Common myeloid progenitor, CD34-positive (primary cell): ENCODE measurements at regions not wholly inside any gene's neighbourhood (a gene's known extent, or its start where the extent isn't known, plus 50 kb on each side); places are given as distances from the start of the nearest gene placed in this dataset.

Experiments
- CTCF ChIA-PET: fragments of 350-600 bp; sonication (Branson Sonifier 250); formaldehyde crosslinking; loops from one replicate; lab custom pipeline; 2021; ENCODE audit warnings: antibody characterized with exemption; lab: Charles Lee
- POLR2A ChIA-PET: fragments of 350-600 bp; sonication (Branson Sonifier 250); formaldehyde crosslinking; loops from one replicate; lab custom pipeline; 2021; ENCODE audit warnings: antibody characterized with exemption; lab: Charles Lee
- DNase-seq, 3 donors: peaks; one replicate each; pipeline versions ENCODE4 v3.0.0 to v3.0.0-alpha.2; 2013
- H3K27ac ChIP-seq, 2 experiments: 1 replicate in 1 of 2; 2 replicates in 1 of 2; pipeline ENCODE4 v1.7.0; 2013; ENCODE audit warnings: inconsistent platforms in 2 of 2, low read length in 2 of 2, mild to moderate bottlenecking in 2 of 2, low read depth in 1 of 2, moderate library complexity in 1 of 2; ENCODE audit not compliant: severe bottlenecking in 2 of 2, insufficient read depth in 1 of 2, poor library complexity in 1 of 2
- H3K27me3 ChIP-seq, 5 experiments: replicated peaks in 2 of 5; 1 replicate in 3 of 5; 2 replicates in 2 of 5; pipeline versions ENCODE4 v1.6.1 to v1.7.0; 2013; ENCODE audit warnings: low read length in 4 of 5, mild to moderate bottlenecking in 2 of 5, moderate library complexity in 2 of 5, inconsistent platforms in 1 of 5; ENCODE audit not compliant: insufficient read depth in 5 of 5, control insufficient read depth in 4 of 5
- H3K36me3 ChIP-seq, 4 experiments: 1 replicate in 2 of 4; 2 replicates in 2 of 4; pipeline versions ENCODE4 v1.6.1 to v1.7.0; 2013; ENCODE audit warnings: low read length in 3 of 4, control low read depth in 1 of 4, mild to moderate bottlenecking in 1 of 4; ENCODE audit not compliant: control insufficient read depth in 4 of 4, insufficient read depth in 4 of 4
- H3K4me1 ChIP-seq, 4 experiments: 1 replicate in 3 of 4; 2 replicates in 1 of 4; pipeline versions ENCODE4 v1.6.1 to v1.7.1; 2013; ENCODE audit warnings: low read length in 3 of 4, mild to moderate bottlenecking in 3 of 4, control low read depth in 1 of 4, inconsistent platforms in 1 of 4, moderate library complexity in 1 of 4; ENCODE audit not compliant: control insufficient read depth in 4 of 4, insufficient read depth in 4 of 4; ENCODE audit errors: control extremely low read depth in 1 of 4
- H3K4me3 ChIP-seq, 7 experiments: 1 replicate in 4 of 7; 2 replicates in 3 of 7; pipeline versions ENCODE4 v1.5.1 to v1.7.0; 2013; ENCODE audit warnings: mild to moderate bottlenecking in 7 of 7, low read length in 6 of 7, moderate library complexity in 6 of 7, inconsistent platforms in 2 of 7, low read depth in 2 of 7, control low read depth in 1 of 7; ENCODE audit not compliant: insufficient read depth in 4 of 7, control insufficient read depth in 1 of 7; ENCODE audit errors: extremely low read depth in 1 of 7
- H3K9me3 ChIP-seq, 5 experiments: 1 replicate in 4 of 5; 2 replicates in 1 of 5; pipeline versions ENCODE4 v1.6.1 to v1.7.1; 2013; ENCODE audit warnings: low read length in 4 of 5, mild to moderate bottlenecking in 2 of 5, inconsistent platforms in 1 of 5, low read depth in 1 of 5, moderate library complexity in 1 of 5; ENCODE audit not compliant: control insufficient read depth in 4 of 5, insufficient read depth in 2 of 5; ENCODE audit errors: control extremely low read depth in 1 of 5
- WGBS: methylation state at CpG from one replicate; pipeline ENCODE4 v1.1.5; 2013; ENCODE audit not compliant: insufficient coverage; 5-methylcytosine and 5-hydroxymethylcytosine counted together

- POLR2A ChIA-PET: no interaction called here
- 74% methylated on average over 2 of the region's 5 CpGs for WGBS
- H3K9me3 ChIP-seq: peaks cover 0 to 19% (median 5%) of the 10 kb centered on the region in 5 experiments
- CTCF ChIA-PET: interaction anchor here (1.8 kb wide), 1 partner anchor 9 kb away, joined by 5 read pairs; no protein-coding TSS in a partner anchor
- H3K27me3 ChIP-seq: peaks cover 3 to 68% (median 23%) of the 10 kb centered on the region in 5 experiments
- H3K36me3 ChIP-seq: no peaks in the 10 kb centered on the region
- no peak for DNase-seq
- peaks cover 0 to 2% (median 0%) of the 10 kb centered on the region in 4 experiments for H3K4me1 ChIP-seq
- no peak overlapping the region for H3K27ac ChIP-seq
- no peak overlapping the region for H3K4me3 ChIP-seq
These were observed 73.0 kb upstream of the IRX3 start for GRCh38 chr16:54359555-54359954.

GRCh38 chr16:54359081-54359480 is 72.5 kb upstream of the IRX3 start:
- H3K27ac ChIP-seq: no peak overlapping the region
- WGBS: 86% methylated on average over 6 of the region's 9 CpGs
- CTCF ChIA-PET: interaction anchor here (1.8 kb wide), 1 partner anchor 9 kb away, joined by 5 read pairs; no protein-coding TSS in a partner anchor

GRCh38 chr16:54356391-54356790 is 69.8 kb upstream of the IRX3 start:
- ChIA-PET CTCF (interaction anchor here (1.2 kb wide), 1 partner anchor 11 kb away, joined by 3 read pairs; no protein-coding TSS in a partner anchor), POLR2A (no interaction called here)
- WGBS: no CpG with 5 or more reads among the region's 1 CpG
- Histone ChIP-seq H3K4me3 (no peak overlapping the region), H3K9me3 (peaks cover 0 to 37% (median 5%) of the 10 kb centered on the region in 5 experiments), H3K27ac (no peak overlapping the region), H3K27me3 (peaks cover 3 to 44% (median 14%) of the 10 kb centered on the region in 5 experiments), H3K4me1 (peaks cover 0 to 2% (median 0%) of the 10 kb centered on the region in 4 experiments), H3K36me3 (no peaks in the 10 kb centered on the region)
- no peak for DNase-seq

More at GRCh38 chr16:54359081-54359480, 72.5 kb upstream of the IRX3 start:
- Histone ChIP-seq H3K9me3 (peaks cover 0 to 24% (median 5%) of the 10 kb centered on the region in 5 experiments), H3K36me3 (no peaks in the 10 kb centered on the region), H3K27me3 (peaks cover 3 to 68% (median 23%) of the 10 kb centered on the region in 5 experiments), H3K4me1 (peaks cover 0 to 2% (median 0%) of the 10 kb centered on the region in 4 experiments), H3K4me3 (no peak overlapping the region)
- DNase-seq: no peak
- POLR2A ChIA-PET: no interaction called here

GRCh38 chr16:54355251-54355650 is 68.7 kb upstream of the IRX3 start:
- WGBS: 75% methylated on average over 1 of the region's 1 CpG
- CTCF ChIA-PET: interaction anchor here (1.2 kb wide), 1 partner anchor 13 kb away, joined by 3 read pairs; no protein-coding TSS in a partner anchor
- Histone ChIP-seq H3K27ac (no peak overlapping the region), H3K4me3 (no peak overlapping the region), H3K9me3 (peaks cover 0 to 39% (median 5%) of the 10 kb centered on the region in 5 experiments), H3K27me3 (peaks cover 0 to 37% (median 5%) of the 10 kb centered on the region in 5 experiments), H3K36me3 (no peaks in the 10 kb centered on the region), H3K4me1 (peaks cover 0 to under 1% (median 0%) of the 10 kb centered on the region in 4 experiments)
- POLR2A ChIA-PET: no interaction called here
- DNase-seq: peak in 2 of 3 donors; percentile 37 to 62

- CTCF ChIA-PET: no interaction called here
- H3K4me1 ChIP-seq: no peaks in the 10 kb centered on the region
- peaks cover 0 to 43% (median 5%) of the 10 kb centered on the region in 5 experiments for H3K9me3 ChIP-seq
- H3K27me3 ChIP-seq: peaks cover 0 to 24% (median 2%) of the 10 kb centered on the region in 5 experiments
- H3K4me3 ChIP-seq: no peak overlapping the region
- DNase-seq: no peak
- no peak overlapping the region for H3K27ac ChIP-seq
- H3K36me3 ChIP-seq: no peaks in the 10 kb centered on the region
- POLR2A ChIA-PET: no interaction called here
- WGBS: no CpG with 5 or more reads among the region's 3 CpGs
These were observed 66.5 kb upstream of the IRX3 start for GRCh38 chr16:54353097-54353496.

GRCh38 chr16:54351171-54351570 is 64.6 kb upstream of the IRX3 start:
- H3K27me3 ChIP-seq: peaks cover 0 to 15% (median 2%) of the 10 kb centered on the region in 5 experiments
- ChIA-PET POLR2A (no interaction called here), CTCF (interaction anchor here (1.4 kb wide), 1 partner anchor 9 kb away, joined by 5 read pairs; no protein-coding TSS in a partner anchor)
- H3K4me1 ChIP-seq: no peaks in the 10 kb centered on the region
- H3K27ac ChIP-seq: no peak overlapping the region
- DNase-seq: no peak
- WGBS: 100% methylated on average over 1 of the region's 5 CpGs
- H3K9me3 ChIP-seq: peaks cover 0 to 41% (median 5%) of the 10 kb centered on the region in 5 experiments
- no peaks in the 10 kb centered on the region for H3K36me3 ChIP-seq
- no peak overlapping the region for H3K4me3 ChIP-seq

- peaks cover 0 to 10% (median 0%) of the 10 kb centered on the region in 5 experiments for H3K9me3 ChIP-seq
- H3K27ac ChIP-seq: no peak overlapping the region
- ChIA-PET CTCF (no interaction called here), POLR2A (no interaction called here)
- 100% methylated on average over 1 of the region's 1 CpG for WGBS
- no peak overlapping the region for H3K4me3 ChIP-seq
- H3K36me3 ChIP-seq: no peaks in the 10 kb centered on the region
- peaks cover 0 to 17% (median 7%) of the 10 kb centered on the region in 5 experiments for H3K27me3 ChIP-seq
- no peaks in the 10 kb centered on the region for H3K4me1 ChIP-seq
- no peak for DNase-seq
These were observed 61.4 kb upstream of the IRX3 start for GRCh38 chr16:54347961-54348360.
